ENCODE measurements at regions not wholly inside any gene's neighbourhood (a gene's known extent, or its start where the extent isn't known, plus 50 kb on each side); places are given as distances from the start of the nearest gene placed in this dataset.

DNA sequence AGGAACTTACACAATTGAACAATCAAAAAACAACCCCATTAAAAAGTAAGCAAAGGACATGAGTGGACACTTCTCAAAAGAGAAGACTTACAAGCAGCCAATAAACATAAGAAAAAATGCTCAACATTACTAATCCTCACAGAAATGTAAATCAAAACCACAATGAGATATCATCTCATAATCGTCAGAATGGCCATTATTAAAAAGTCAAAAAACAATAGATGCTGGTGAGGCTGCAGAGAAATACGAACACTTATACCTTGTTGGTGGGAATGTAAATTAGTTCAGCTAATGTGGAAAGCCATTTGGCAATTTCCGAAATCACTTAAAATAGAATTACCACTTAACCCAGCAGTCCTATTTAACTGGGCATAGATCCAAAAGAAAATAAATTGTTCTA lies 301.9 kb upstream of the KCNJ16 start:
- no peak for TF ChIP-seq EP300 (IDR thresholded peaks at IDR 0.05)
- no peak for TF ChIP-seq POLR2A (IDR thresholded peaks at IDR 0.05)
- TF ChIP-seq, protein P1, sequence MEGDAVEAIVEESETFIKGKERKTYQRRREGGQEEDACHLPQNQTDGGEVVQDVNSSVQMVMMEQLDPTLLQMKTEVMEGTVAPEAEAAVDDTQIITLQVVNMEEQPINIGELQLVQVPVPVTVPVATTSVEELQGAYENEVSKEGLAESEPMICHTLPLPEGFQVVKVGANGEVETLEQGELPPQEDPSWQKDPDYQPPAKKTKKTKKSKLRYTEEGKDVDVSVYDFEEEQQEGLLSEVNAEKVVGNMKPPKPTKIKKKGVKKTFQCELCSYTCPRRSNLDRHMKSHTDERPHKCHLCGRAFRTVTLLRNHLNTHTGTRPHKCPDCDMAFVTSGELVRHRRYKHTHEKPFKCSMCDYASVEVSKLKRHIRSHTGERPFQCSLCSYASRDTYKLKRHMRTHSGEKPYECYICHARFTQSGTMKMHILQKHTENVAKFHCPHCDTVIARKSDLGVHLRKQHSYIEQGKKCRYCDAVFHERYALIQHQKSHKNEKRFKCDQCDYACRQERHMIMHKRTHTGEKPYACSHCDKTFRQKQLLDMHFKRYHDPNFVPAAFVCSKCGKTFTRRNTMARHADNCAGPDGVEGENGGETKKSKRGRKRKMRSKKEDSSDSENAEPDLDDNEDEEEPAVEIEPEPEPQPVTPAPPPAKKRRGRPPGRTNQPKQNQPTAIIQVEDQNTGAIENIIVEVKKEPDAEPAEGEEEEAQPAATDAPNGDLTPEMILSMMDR (IDR thresholded peaks at IDR 0.05) = no peak
- no peak for TF ChIP-seq POLR2AphosphoS5 (IDR thresholded peaks at IDR 0.05)

All from upper lobe of left lung (tissue), 4 donors.